ENCODE measurements at regions not wholly inside any gene's neighbourhood (a gene's known extent, or its start where the extent isn't known, plus 50 kb on each side); places are given as distances from the start of the nearest gene placed in this dataset.

GRCh38 chr2:217366966-217367365 lies 507.1 kb upstream of the TNP1 start:
- Mint-ChIP-seq H3K27ac (no peak overlapping the region), H3K36me3 (peaks cover 4% of the 10 kb centered on the region), H3K4me1 (ENCODE audit: low read depth in 2 of 2) (no peaks in the 10 kb centered on the region), H3K27me3 (peaks cover 2 to 11% of the 10 kb centered on the region in 2 donors), H3K4me3 (no peak overlapping the region), H3K9me3 (peaks cover 4% of the 10 kb centered on the region)
- no peak for DNase-seq (ENCODE audit: low spot score)
- no peak for ATAC-seq

GRCh38 chr2:217366266-217366895 lies 506.5 kb upstream of the TNP1 start:
- DNase-seq (ENCODE audit: low spot score) (no peak), ATAC-seq (no peak)
- Mint-ChIP-seq H3K27ac (no peak overlapping the region), H3K9me3 (peaks cover 4% of the 10 kb centered on the region), H3K4me1 (ENCODE audit: low read depth in 2 of 2) (no peaks in the 10 kb centered on the region), H3K36me3 (peaks cover 4% of the 10 kb centered on the region), H3K4me3 (no peak overlapping the region), H3K27me3 (peaks cover 2 to 11% of the 10 kb centered on the region in 2 donors)

- H3K9me3 Mint-ChIP-seq: peaks cover 4% of the 10 kb centered on the region
- no peak for DNase-seq (ENCODE audit: low spot score)
- no peaks in the 10 kb centered on the region for H3K4me1 Mint-ChIP-seq (ENCODE audit: low read depth in 2 of 2)
- H3K27ac Mint-ChIP-seq: no peak overlapping the region
- H3K27me3 Mint-ChIP-seq: peaks cover 2 to 11% of the 10 kb centered on the region in 2 donors
- no peak overlapping the region for H3K4me3 Mint-ChIP-seq
- peaks cover 4% of the 10 kb centered on the region for H3K36me3 Mint-ChIP-seq
- no peak for ATAC-seq
These were observed 505.8 kb upstream of the TNP1 start for GRCh38 chr2:217365656-217366055.

- Mint-ChIP-seq H3K9me3 (peaks cover 4% of the 10 kb centered on the region), H3K27ac (no peak overlapping the region), H3K27me3 (peaks cover 2 to 11% of the 10 kb centered on the region in 2 donors), H3K4me3 (no peak overlapping the region), H3K36me3 (peaks cover 4% of the 10 kb centered on the region), H3K4me1 (ENCODE audit: low read depth in 2 of 2) (no peaks in the 10 kb centered on the region)
- ATAC-seq: no peak
- DNase-seq (ENCODE audit: low spot score): no peak
These were observed 504.4 kb upstream of the TNP1 start for GRCh38 chr2:217364224-217364623.

- no peak for ATAC-seq
- Mint-ChIP-seq H3K36me3 (peaks cover 4% of the 10 kb centered on the region), H3K4me3 (no peak overlapping the region), H3K27ac (no peak overlapping the region), H3K27me3 (peaks cover 2 to 11% of the 10 kb centered on the region in 2 donors), H3K9me3 (peaks cover 4% of the 10 kb centered on the region), H3K4me1 (ENCODE audit: low read depth in 2 of 2) (no peaks in the 10 kb centered on the region)
- DNase-seq (ENCODE audit: low spot score): no peak
These were observed 503.6 kb upstream of the TNP1 start for GRCh38 chr2:217363470-217363869.

GRCh38 chr2:217362710-217363109 lies 502.8 kb upstream of the TNP1 start:
- Mint-ChIP-seq H3K9me3 (peaks cover 4% of the 10 kb centered on the region), H3K4me1 (ENCODE audit: low read depth in 2 of 2) (no peaks in the 10 kb centered on the region), H3K27me3 (peaks cover 2 to 11% of the 10 kb centered on the region in 2 donors), H3K27ac (no peak overlapping the region), H3K36me3 (peaks cover 4% of the 10 kb centered on the region), H3K4me3 (no peak overlapping the region)
- DNase-seq (ENCODE audit: low spot score) (no peak), ATAC-seq (no peak)

GRCh38 chr2:217362286-217362685 lies 502.4 kb upstream of the TNP1 start:
- no peak for ATAC-seq
- DNase-seq (ENCODE audit: low spot score): no peak
- Mint-ChIP-seq H3K9me3 (peaks cover 4% of the 10 kb centered on the region), H3K27me3 (peaks cover 2 to 11% of the 10 kb centered on the region in 2 donors), H3K27ac (no peak overlapping the region), H3K4me1 (ENCODE audit: low read depth in 2 of 2) (no peaks in the 10 kb centered on the region), H3K36me3 (peaks cover 4% of the 10 kb centered on the region), H3K4me3 (no peak overlapping the region)

- Mint-ChIP-seq H3K27me3 (peaks cover 2 to 11% of the 10 kb centered on the region in 2 donors), H3K9me3 (peaks cover 4% of the 10 kb centered on the region), H3K27ac (no peak overlapping the region), H3K4me1 (ENCODE audit: low read depth in 2 of 2) (no peaks in the 10 kb centered on the region), H3K4me3 (no peak overlapping the region), H3K36me3 (peaks cover 4% of the 10 kb centered on the region)
- no peak for ATAC-seq
- no peak for DNase-seq (ENCODE audit: low spot score)
These were observed 501.6 kb upstream of the TNP1 start for GRCh38 chr2:217361483-217361880.

GRCh38 chr2:217360781-217361482 lies 501.1 kb upstream of the TNP1 start:
- Mint-ChIP-seq H3K9me3 (peaks cover 4% of the 10 kb centered on the region), H3K4me1 (ENCODE audit: low read depth in 2 of 2) (no peaks in the 10 kb centered on the region), H3K27ac (no peak overlapping the region), H3K4me3 (no peak overlapping the region), H3K36me3 (peaks cover 4% of the 10 kb centered on the region), H3K27me3 (peaks cover 3 to 12% of the 10 kb centered on the region in 2 donors)
- DNase-seq (ENCODE audit: low spot score) (no peak), ATAC-seq (no peak)

GRCh38 chr2:217360111-217360510 lies 500.2 kb upstream of the TNP1 start:
- Mint-ChIP-seq H3K9me3 (peaks cover 4% of the 10 kb centered on the region), H3K27ac (no peak overlapping the region), H3K4me1 (ENCODE audit: low read depth in 2 of 2) (no peaks in the 10 kb centered on the region), H3K27me3 (peaks cover 7 to 17% of the 10 kb centered on the region in 2 donors), H3K36me3 (peaks cover 4% of the 10 kb centered on the region), H3K4me3 (no peak overlapping the region)
- DNase-seq (ENCODE audit: low spot score): no peak
- no peak for ATAC-seq

GRCh38 chr2:217357886-217358620 lies 498.2 kb upstream of the TNP1 start:
- DNase-seq (ENCODE audit: low spot score) (no peak), ATAC-seq (no peak)
- peaks cover 7 to 11% of the 10 kb centered on the region in 2 donors for H3K27me3 Mint-ChIP-seq
- no peaks in the 10 kb centered on the region for H3K4me1 Mint-ChIP-seq (ENCODE audit: low read depth in 2 of 2)
- H3K27ac Mint-ChIP-seq: no peak overlapping the region
- H3K9me3 Mint-ChIP-seq: no peaks in the 10 kb centered on the region
- no peaks in the 10 kb centered on the region for H3K36me3 Mint-ChIP-seq
- H3K4me3 Mint-ChIP-seq: no peak overlapping the region

GRCh38 chr2:217356781-217357180 lies 496.9 kb upstream of the TNP1 start:
- Mint-ChIP-seq H3K9me3 (no peaks in the 10 kb centered on the region), H3K27ac (no peak overlapping the region), H3K4me3 (no peak overlapping the region), H3K36me3 (no peaks in the 10 kb centered on the region), H3K4me1 (ENCODE audit: low read depth in 2 of 2) (no peaks in the 10 kb centered on the region), H3K27me3 (peaks cover 7 to 11% of the 10 kb centered on the region in 2 donors)
- DNase-seq (ENCODE audit: low spot score) (no peak), ATAC-seq (no peak)

GRCh38 chr2:217356142-217356541 lies 496.3 kb upstream of the TNP1 start:
- Mint-ChIP-seq H3K27me3 (peaks cover 7 to 11% of the 10 kb centered on the region in 2 donors), H3K27ac (no peak overlapping the region), H3K36me3 (no peaks in the 10 kb centered on the region), H3K4me3 (no peak overlapping the region), H3K4me1 (ENCODE audit: low read depth in 2 of 2) (no peaks in the 10 kb centered on the region), H3K9me3 (no peaks in the 10 kb centered on the region)
- ATAC-seq: no peak
- DNase-seq (ENCODE audit: low spot score): no peak

- no peak overlapping the region for H3K4me3 Mint-ChIP-seq
- no peaks in the 10 kb centered on the region for H3K4me1 Mint-ChIP-seq (ENCODE audit: low read depth in 2 of 2)
- no peak overlapping the region for H3K27ac Mint-ChIP-seq
- H3K27me3 Mint-ChIP-seq: peaks cover 5 to 17% of the 10 kb centered on the region in 2 donors
- peaks cover 13% of the 10 kb centered on the region for H3K36me3 Mint-ChIP-seq
- ATAC-seq (no peak), DNase-seq (ENCODE audit: low spot score) (no peak)
- peaks cover 2% of the 10 kb centered on the region for H3K9me3 Mint-ChIP-seq
These were observed 493.7 kb upstream of the TNP1 start for GRCh38 chr2:217353591-217353990.
